GM19324 (cell line): ENCODE measurements at regions not wholly inside any gene's neighbourhood (a gene's known extent, or its start where the extent isn't known, plus 50 kb on each side); places are given as distances from the start of the nearest gene placed in this dataset.

Experiments
- ATAC-seq: cut with Tn5 transposase; IDR thresholded peaks from one replicate; pipeline ENCODE4 v1.9.1; 2021; ENCODE audit warnings: mild to moderate bottlenecking, moderate library complexity; ENCODE audit not compliant: unreplicated experiment, low FRiP score

DNA sequence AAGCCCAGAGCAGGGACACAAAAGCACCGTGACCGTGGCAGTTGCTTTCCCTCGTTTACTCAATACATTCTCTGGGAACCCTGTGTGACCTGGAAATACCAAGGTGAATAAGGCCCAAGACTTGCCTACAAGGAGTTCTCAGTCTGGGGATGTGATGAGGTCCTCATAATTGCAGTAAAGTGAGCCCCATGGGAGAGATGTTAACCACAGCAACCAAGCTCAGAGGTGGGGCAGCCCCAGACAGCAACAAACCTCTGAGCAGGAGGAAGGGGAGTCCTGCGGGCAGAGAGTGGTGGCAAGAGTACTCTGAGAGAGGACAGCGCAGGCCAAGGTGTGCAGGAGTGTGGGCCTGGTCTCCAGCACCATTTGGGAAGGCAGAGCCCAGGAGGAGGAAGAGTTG is 91.6 kb downstream of the TTC32 start:
- no peak for ATAC-seq

DNA sequence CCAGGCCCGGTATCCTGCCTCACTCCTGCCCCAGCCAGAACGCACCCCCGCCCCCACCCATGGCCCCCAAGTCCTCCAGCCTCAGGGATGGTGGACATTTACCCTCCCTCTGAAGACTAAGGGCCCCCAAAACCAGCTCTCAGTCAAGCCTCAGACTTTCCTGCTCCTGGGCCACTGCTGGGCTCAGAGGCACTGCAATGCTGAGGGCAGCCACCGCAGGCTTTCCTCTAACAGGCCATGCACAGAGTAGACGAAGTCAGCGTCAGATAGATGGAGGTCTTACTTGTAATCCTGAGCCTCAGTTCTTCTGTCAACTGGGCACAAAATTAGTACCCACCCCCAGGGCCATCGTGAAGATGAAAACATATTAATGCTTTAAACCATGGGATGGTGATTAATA is 92.6 kb downstream of the TTC32 start:
- no peak for ATAC-seq

DNA sequence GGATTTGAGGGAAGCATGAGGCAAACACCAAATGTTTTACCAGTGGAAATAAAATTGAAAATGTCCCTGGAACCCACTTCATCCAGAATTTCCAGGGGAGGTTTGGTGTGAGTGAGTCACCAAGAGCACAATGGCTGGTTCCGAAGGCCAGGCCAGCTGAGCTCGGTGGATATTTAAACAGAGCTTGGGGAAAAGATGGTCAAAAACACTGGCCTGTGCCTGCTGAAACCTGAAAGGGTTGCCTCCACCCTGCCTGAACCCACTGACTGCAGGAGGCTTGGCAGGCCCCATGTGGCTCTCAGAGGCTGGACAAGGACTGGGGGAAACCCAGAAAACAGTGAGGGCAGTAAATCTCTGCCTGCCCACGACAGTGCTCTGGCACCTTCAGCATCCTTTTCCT is 93.9 kb downstream of the TTC32 start:
- no peak for ATAC-seq

DNA sequence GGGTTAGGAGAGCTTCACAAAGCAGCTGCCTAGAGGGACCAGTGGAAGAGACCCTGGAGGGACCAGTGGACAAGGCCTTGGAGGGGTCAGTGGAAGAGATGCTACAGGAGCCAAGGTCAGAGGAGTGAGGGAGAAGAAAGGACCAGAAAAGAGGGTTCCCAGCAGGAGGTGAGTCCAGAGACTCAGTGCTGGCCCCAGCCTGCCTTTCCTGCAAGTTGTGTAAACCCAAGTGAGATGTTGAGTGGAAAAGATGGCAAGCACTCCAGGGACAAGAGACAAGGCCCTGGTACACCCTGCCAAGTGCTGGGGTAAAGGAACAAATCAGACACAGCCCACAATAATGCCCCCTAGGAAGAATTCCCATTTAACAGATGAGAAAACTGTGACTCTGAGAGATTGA is 94.4 kb downstream of the TTC32 start:
- no peak for ATAC-seq

- ATAC-seq: no peak
These were observed 95.2 kb downstream of the TTC32 start for GRCh38 chr2:19806591-19806990.

DNA sequence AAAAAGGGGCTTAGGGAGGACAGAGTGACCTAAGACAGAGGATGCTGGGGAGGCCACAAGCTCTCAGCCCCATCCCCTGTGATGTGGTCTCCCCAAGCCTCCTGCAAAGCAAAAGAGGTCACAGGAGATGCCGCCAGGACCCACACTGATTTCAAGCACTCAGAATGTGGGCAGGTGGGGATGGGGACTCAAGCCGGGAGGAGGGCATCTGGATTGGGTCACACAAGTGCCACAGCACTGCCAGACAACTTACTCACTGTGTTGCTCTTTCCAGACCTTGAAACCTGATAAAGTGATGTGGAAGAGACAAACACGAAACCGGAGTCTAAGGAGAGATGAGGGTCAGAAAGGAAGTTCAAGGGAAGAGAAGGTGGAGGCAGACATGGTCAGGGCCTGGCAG is 95.7 kb downstream of the TTC32 start:
- ATAC-seq: no peak

GRCh38 chr2:19805266-19805665 is 96.5 kb downstream of the TTC32 start:
- no peak for ATAC-seq

GRCh38 chr2:19804639-19805260 is 97.0 kb downstream of the TTC32 start:
- ATAC-seq: no peak

GRCh38 chr2:19802086-19802841 is 99.5 kb downstream of the TTC32 start:
- no peak for ATAC-seq

DNA sequence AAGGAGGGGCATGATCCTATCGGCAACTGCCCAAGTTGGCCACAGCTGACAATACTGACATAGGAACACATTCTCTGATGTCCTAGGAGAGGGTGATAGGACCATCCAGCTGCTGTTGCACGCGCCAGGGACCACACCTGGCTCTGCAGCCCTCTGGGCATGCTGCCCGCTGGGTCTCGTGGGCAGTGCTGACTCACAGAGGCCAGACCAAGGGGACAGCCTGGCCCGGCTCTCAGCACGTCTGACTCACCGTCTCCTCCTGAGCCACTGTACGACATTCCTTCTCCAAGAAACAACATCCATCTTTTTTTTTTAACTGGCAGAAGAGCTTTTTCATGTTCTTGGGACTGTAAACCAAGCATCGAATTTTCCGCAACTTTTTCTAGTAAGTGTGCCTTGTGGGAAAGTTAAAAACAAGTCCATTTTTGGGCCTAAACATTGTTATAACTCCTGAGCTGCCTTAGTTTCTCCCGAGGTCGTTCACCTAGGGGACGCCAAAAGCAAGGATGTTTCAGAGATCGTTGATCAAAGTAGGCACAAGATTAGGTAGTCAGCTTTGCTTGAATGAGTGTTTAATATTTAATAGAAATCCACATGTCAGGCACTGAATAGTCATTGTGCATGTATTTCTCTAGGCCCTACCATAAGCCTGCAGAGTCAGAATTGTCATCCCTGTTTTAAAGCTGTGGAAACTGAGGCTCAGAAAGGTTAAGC is 100.3 kb downstream of the TTC32 start:
- no peak for ATAC-seq

DNA sequence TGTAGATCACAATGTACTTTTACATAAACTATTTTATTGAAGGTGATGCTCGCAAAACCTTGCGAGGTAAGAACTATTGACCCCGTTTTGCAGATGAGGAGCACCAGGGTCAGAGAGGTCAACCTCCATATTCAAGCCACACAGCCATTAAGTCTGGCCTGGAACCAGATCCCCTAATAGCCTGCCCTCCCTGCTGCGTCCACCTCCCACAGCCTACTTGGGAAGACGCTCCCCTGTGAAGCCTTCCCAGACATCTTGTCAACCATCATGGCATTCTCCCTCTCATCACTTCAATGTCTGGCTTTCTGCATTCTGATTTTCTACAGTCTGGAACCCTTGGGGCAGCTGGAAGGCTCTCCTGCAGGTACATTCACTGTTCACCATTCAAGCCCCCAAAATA is 101.0 kb downstream of the TTC32 start:
- no peak for ATAC-seq

GRCh38 chr2:19799881-19800780 is 101.7 kb downstream of the TTC32 start:
- no peak for ATAC-seq

GRCh38 chr2:19797871-19798270 is 103.9 kb downstream of the TTC32 start:
- no peak for ATAC-seq

DNA sequence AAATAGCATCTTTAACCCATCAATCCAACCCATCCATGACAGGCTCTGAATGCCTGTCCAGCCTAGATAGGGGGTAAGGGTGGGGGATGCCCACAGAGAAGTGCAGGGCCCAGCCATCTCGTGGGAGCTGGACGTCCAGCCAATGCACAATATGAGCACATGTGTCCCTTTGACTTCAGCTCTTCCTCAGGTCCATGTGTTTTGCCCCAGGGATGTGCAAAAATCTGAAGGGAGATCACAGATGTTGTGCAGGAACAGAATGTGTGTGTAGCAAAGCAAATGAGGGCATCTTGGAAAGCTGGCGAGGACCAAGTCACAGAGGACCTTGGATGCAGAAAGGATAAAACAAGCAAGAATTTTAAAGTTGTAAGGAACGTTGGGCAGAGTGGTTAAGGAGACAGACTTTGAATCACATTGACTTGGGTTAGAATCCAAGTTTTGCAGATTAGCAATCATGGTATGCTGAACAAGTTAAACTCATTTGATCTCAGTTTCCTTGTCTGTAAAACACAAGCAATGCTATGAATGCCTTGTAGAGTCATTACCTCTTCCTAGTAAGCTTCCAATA is 104.5 kb downstream of the TTC32 start:
- no peak for ATAC-seq

DNA sequence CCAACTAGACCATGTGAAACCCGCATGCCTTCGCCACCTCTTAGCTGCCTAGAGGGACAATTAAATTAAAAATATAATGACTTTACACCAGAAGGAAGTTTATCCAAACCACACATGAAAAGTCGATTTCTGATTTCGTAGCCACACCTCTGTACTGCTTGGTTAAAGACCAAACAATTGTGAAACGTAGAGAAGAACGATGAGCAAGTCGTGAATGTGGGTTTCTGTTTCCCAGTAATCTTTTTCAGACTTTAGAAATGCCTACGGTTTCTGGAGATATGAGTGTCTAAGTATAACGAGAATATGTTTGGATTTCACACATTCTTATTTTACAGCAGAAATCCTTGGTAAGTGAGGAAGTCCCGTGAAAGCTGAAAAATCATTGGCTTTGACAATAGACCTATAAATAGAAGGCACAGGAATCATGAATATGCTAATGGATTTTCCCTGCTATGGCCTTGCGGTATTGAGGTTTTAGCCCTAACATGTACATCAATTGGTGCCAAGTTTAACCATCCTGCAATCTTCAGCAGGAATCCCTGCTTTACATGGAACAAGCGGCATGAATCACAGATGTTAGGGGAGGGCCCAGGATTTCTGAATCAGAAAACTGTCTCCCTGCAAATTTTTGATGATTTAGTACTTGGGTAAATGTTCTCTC is 105.6 kb downstream of the TTC32 start:
- no peak for ATAC-seq

DNA sequence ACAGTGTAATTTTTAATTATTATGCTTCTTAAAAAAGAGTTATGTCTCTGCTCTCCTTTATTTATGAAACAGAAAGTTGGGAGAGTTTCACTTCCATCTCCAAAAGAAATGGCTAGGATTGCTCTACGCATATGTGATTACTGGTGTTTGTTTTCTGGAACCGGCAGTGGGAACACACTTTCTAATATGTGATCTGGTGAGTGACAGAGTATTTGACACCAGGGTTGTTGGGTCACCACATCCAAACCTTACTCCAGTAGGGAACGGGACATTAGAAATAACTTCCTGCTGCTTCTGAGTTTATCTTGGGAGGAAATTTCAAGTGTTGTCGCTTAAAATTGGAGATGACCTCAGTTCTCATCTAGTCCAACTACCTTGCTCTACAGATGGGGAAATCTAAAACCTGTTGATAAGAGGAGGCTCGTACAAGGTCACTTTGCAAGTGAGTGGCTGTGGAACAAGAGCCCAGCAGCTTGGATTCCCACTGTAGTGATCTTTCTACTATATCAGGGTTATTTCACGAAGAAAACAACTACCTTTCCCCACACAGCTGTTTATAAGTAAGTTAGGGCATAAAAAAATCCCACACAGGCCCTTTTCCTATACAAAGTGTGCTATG is 108.5 kb downstream of the TTC32 start:
- ATAC-seq: no peak

- ATAC-seq: no peak
These were observed 111.5 kb downstream of the TTC32 start for GRCh38 chr2:19790291-19790690.

- no peak for ATAC-seq
These were observed 114.6 kb downstream of the TTC32 start for GRCh38 chr2:19787134-19787533.

DNA sequence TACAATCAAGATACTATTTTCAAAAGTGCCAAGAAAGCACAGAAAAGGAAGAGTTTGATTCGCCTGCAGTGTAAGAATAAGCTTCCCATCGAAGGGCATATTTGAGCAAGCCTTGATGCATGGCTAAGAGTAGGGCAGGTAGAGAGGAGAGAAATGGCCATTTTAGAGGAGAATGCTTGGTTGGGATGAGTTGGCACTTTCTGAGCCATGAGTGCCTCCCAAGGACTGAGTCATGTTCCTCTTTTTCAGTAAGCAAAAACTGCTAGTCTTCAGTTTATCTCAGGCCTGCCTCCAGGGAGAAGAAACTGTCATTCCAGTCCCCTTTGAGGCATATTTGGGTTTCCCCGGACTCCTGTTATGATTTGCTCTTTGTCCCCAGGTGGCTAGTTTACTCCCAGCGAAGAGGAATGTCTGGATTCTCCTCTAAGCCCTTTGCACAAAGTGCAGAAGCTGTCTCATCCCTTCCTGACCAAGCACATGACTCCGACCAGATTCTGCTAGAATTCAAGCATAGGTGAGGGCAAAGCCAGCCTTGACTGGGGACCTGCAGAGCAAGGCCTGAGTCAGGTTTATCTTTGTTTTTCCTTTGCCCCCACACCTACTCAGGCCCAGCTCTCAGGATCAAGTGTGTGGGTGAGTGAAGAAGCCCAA is 115.2 kb downstream of the TTC32 start:
- ATAC-seq: no peak
